ENCODE measurements at regions not wholly inside any gene's neighbourhood (a gene's known extent, or its start where the extent isn't known, plus 50 kb on each side); places are given as distances from the start of the nearest gene placed in this dataset.

- no peak for DNase-seq
These were observed 259.9 kb upstream of the MARCKS start for GRCh38 chr6:113597231-113597583.

- DNase-seq, result no peak
These were observed 258.4 kb upstream of the MARCKS start for GRCh38 chr6:113598786-113599185.

- DNase-seq, result no peak
These were observed 257.7 kb upstream of the MARCKS start for GRCh38 chr6:113599444-113599843.

- DNase-seq, result no peak
These were observed 256.4 kb upstream of the MARCKS start for GRCh38 chr6:113600551-113601339.

GRCh38 chr6:113607821-113608545 lies 249.2 kb upstream of the MARCKS start:
- DNase-seq, result no peak

- DNase-seq, result no peak
These were observed 246.7 kb upstream of the MARCKS start for GRCh38 chr6:113610377-113610988.

- no peak for DNase-seq
These were observed 240.4 kb upstream of the MARCKS start for GRCh38 chr6:113616701-113617274.

- no peak for DNase-seq
These were observed 238.1 kb upstream of the MARCKS start for GRCh38 chr6:113619077-113619476.

GRCh38 chr6:113620386-113620785 lies 236.8 kb upstream of the MARCKS start:
- DNase-seq, result no peak

- DNase-seq, result no peak
These were observed 234.9 kb upstream of the MARCKS start for GRCh38 chr6:113622254-113622653.

GRCh38 chr6:113623129-113623528 lies 234.0 kb upstream of the MARCKS start:
- no peak for DNase-seq

GRCh38 chr6:113625850-113626249 lies 231.3 kb upstream of the MARCKS start:
- DNase-seq, result no peak

- DNase-seq, result no peak
These were observed 230.7 kb upstream of the MARCKS start for GRCh38 chr6:113626475-113626874.

- no peak for DNase-seq
These were observed 229.7 kb upstream of the MARCKS start for GRCh38 chr6:113627480-113627879.

- DNase-seq, result no peak
These were observed 227.9 kb upstream of the MARCKS start for GRCh38 chr6:113629256-113629655.

GRCh38 chr6:113629975-113630737 lies 227.0 kb upstream of the MARCKS start:
- no peak for DNase-seq

GRCh38 chr6:113630738-113631535 lies 226.2 kb upstream of the MARCKS start:
- no peak for DNase-seq

GRCh38 chr6:113631666-113632065 lies 225.5 kb upstream of the MARCKS start:
- no peak for DNase-seq

GRCh38 chr6:113632220-113632864 lies 224.8 kb upstream of the MARCKS start:
- DNase-seq, result peak; percentile 7

GRCh38 chr6:113633638-113634037 lies 223.5 kb upstream of the MARCKS start:
- DNase-seq, result no peak

GRCh38 chr6:113634352-113635163 lies 222.6 kb upstream of the MARCKS start:
- no peak for DNase-seq

Measured in NK-92 treated with Interleukin-12 subunit alpha and Interleukin-12 subunit beta, amount 100 ng/mL, for 24 hours (cell line).